Smooth muscle cell (in vitro differentiated cells): ENCODE measurements at regions not wholly inside any gene's neighbourhood (a gene's known extent, or its start where the extent isn't known, plus 50 kb on each side); places are given as distances from the start of the nearest gene placed in this dataset.

Source experiments
- DNase-seq: peaks from one replicate; lab custom pipeline; 2025; ENCODE audit not compliant: unreplicated experiment; lab: John Stamatoyannopoulos, UW
- H2AFZ ChIP-seq: fragments of 200-600 bp; sonication (generic); 2 replicates; pipeline ENCODE4 v1.6.0; 2016; ENCODE audit warnings: antibody characterized with exemption, low read depth, mild to moderate bottlenecking
- H3F3A ChIP-seq: fragments of 200-600 bp; sonication (generic); 2 replicates; pipeline ENCODE4 v1.6.0; 2017; ENCODE audit warnings: antibody characterized with exemption, low read depth
- H3K27ac ChIP-seq: fragments of 200-600 bp; sonication (generic); 2 replicates; pipeline ENCODE4 v1.5.1; 2016; ENCODE audit warnings: low read depth, mild to moderate bottlenecking
- H3K27me3 ChIP-seq: fragments of 200-600 bp; sonication (generic); 2 replicates; pipeline ENCODE4 v1.6.1; 2016; ENCODE audit warnings: low read depth, mild to moderate bottlenecking
- H3K36me3 ChIP-seq: fragments of 200-600 bp; sonication (generic); 2 replicates; pipeline ENCODE4 v1.5.1; 2016; ENCODE audit warnings: low read depth
- H3K4me1 ChIP-seq: fragments of 200-600 bp; sonication (generic); 2 replicates; pipeline ENCODE4 v1.5.1; 2016; ENCODE audit warnings: low read depth
- H3K4me2 ChIP-seq: fragments of 200-600 bp; sonication (generic); 2 replicates; pipeline ENCODE4 v1.6.0; 2016; ENCODE audit warnings: mild to moderate bottlenecking
- H3K4me3 ChIP-seq: fragments of 200-600 bp; sonication (generic); 2 replicates; pipeline ENCODE4 v1.5.1; 2016; ENCODE audit warnings: mild to moderate bottlenecking
- H3K79me2 ChIP-seq: fragments of 200-600 bp; sonication (generic); 2 replicates; pipeline ENCODE4 v1.6.0; 2016; ENCODE audit warnings: low read depth, mild to moderate bottlenecking
- H3K9ac ChIP-seq: fragments of 200-600 bp; sonication (generic); 2 replicates; pipeline ENCODE4 v1.6.0; 2016; ENCODE audit warnings: low read depth
- H3K9me3 ChIP-seq: fragments of 200-600 bp; sonication (generic); replicated peaks from 2 replicates; pipeline ENCODE4 v1.5.1; 2016; ENCODE audit warnings: low read depth
- H4K20me1 ChIP-seq: fragments of 200-600 bp; sonication (generic); 2 replicates; pipeline ENCODE4 v1.6.0; 2016; ENCODE audit warnings: low read depth
- WGBS: methylation state at CpG from one replicate; pipeline ENCODE4 v1.1.7; 2016; ENCODE audit warnings: low lambda C conversion rate; 5-methylcytosine and 5-hydroxymethylcytosine counted together
- TF ChIP-seq, protein P1 (sequence below): fragments of 200-600 bp; sonication (generic); IDR thresholded peaks from 2 replicates; pipeline ENCODE4 v1.5.1; 2017; ENCODE audit warnings: borderline replicate concordance, mild to moderate bottlenecking, antibody characterized with exemption; ENCODE audit not compliant: insufficient read depth, poor library complexity, severe bottlenecking

DNA sequence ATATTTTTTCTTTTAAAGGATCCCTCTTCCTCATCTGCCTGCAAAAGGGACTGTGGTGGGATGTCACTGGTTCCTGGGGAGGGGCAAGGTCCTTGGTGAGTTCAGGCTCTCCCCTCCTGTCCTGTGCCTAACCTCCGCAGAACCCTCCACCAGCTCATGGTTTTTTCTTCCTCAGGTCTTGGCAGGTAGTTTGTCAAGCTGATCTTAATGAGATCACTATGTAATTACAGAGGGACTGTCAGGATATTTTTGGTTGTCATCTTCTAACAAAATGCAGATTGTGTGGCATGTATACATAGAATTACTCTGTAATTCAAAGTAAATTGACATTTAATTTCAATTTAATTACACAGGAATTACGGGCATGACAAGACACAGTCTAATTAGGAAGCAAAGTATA is 150.3 kb upstream of the SEMA6A start:
- Histone ChIP-seq H3K9ac (no peak overlapping the region), H2AFZ (no peak overlapping the region), H3K27ac (no peak overlapping the region), H3K4me2 (no peak overlapping the region), H3K27me3 (peaks cover 5% of the 10 kb centered on the region), H4K20me1 (no peaks in the 10 kb centered on the region), H3K4me3 (no peak overlapping the region), H3K9me3 (no peaks in the 10 kb centered on the region), H3K4me1 (no peaks in the 10 kb centered on the region), H3K79me2 (no peaks in the 10 kb centered on the region), H3F3A (no peaks in the 10 kb centered on the region), H3K36me3 (no peaks in the 10 kb centered on the region)
- TF ChIP-seq, protein P1, sequence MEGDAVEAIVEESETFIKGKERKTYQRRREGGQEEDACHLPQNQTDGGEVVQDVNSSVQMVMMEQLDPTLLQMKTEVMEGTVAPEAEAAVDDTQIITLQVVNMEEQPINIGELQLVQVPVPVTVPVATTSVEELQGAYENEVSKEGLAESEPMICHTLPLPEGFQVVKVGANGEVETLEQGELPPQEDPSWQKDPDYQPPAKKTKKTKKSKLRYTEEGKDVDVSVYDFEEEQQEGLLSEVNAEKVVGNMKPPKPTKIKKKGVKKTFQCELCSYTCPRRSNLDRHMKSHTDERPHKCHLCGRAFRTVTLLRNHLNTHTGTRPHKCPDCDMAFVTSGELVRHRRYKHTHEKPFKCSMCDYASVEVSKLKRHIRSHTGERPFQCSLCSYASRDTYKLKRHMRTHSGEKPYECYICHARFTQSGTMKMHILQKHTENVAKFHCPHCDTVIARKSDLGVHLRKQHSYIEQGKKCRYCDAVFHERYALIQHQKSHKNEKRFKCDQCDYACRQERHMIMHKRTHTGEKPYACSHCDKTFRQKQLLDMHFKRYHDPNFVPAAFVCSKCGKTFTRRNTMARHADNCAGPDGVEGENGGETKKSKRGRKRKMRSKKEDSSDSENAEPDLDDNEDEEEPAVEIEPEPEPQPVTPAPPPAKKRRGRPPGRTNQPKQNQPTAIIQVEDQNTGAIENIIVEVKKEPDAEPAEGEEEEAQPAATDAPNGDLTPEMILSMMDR = no peak
- WGBS = 94% methylated on average over 2 of the region's 2 CpGs
- no peak for DNase-seq

DNA sequence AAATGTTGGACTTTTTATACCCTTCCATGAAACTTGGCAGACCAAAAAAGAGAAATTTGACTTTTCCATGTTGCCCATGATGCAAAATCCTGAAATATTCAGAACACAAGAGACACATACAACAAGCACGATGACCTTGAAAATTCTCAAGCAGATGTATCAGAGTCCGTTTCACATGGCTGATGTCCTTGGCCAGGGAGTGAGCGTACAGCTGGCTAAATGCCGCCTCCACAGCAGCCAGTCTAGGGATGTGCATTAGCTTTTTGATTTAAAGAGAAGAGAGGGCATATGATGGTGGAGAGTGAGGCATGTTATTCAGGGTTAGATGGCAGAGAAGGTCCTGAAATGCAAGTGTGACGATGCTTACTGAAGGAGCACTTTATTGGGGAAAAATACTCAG is 148.0 kb upstream of the SEMA6A start:
- no peaks in the 10 kb centered on the region for H3K4me1 ChIP-seq
- no peaks in the 10 kb centered on the region for H3K79me2 ChIP-seq
- no peak overlapping the region for H3K9ac ChIP-seq
- TF ChIP-seq, protein P1 = no peak
- WGBS = 95% methylated on average over 5 of the region's 5 CpGs
- no peaks in the 10 kb centered on the region for H3K9me3 ChIP-seq
- H3K27me3 ChIP-seq = peaks cover 5% of the 10 kb centered on the region
- H3K4me2 ChIP-seq = no peak overlapping the region
- H4K20me1 ChIP-seq = no peaks in the 10 kb centered on the region
- H2AFZ ChIP-seq = no peak overlapping the region
- H3K36me3 ChIP-seq = no peaks in the 10 kb centered on the region
- DNase-seq = no peak
- H3F3A ChIP-seq = no peaks in the 10 kb centered on the region
- no peak overlapping the region for H3K27ac ChIP-seq
- H3K4me3 ChIP-seq = no peak overlapping the region

GRCh38 chr5:116719106-116719505 is 144.5 kb upstream of the SEMA6A start:
- Histone ChIP-seq H3K27me3 (peaks cover 5% of the 10 kb centered on the region), H2AFZ (no peak overlapping the region), H4K20me1 (no peaks in the 10 kb centered on the region), H3F3A (no peaks in the 10 kb centered on the region), H3K27ac (no peak overlapping the region), H3K9me3 (no peaks in the 10 kb centered on the region), H3K4me1 (no peaks in the 10 kb centered on the region), H3K4me2 (no peak overlapping the region), H3K79me2 (no peaks in the 10 kb centered on the region), H3K9ac (no peak overlapping the region), H3K4me3 (no peak overlapping the region), H3K36me3 (no peaks in the 10 kb centered on the region)
- 71% methylated on average over 2 of the region's 2 CpGs for WGBS
- DNase-seq = no peak
- TF ChIP-seq, protein P1 = no peak

DNA sequence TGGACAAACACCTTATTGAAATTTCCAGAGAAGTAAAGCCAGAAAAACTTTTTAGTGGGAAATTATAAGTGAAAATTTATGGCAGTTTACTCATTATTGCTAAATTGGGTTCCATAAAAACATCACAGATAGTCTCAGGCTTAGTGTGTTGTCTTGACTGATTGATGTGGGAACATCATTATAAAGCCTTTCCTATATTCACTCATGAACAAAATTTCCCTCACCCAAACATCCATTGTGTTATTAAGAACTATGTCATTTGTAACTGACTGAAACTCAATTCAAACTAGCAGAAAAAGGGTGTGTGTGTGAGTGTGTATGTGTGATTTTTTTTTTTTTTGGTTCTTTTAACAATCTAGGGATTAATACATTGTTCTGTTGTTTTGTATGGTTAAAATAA is 143.7 kb upstream of the SEMA6A start:
- no peak overlapping the region for H3K4me3 ChIP-seq
- no peaks in the 10 kb centered on the region for H3K9me3 ChIP-seq
- peaks cover 5% of the 10 kb centered on the region for H3K27me3 ChIP-seq
- DNase-seq = no peak
- H3F3A ChIP-seq = no peaks in the 10 kb centered on the region
- H3K9ac ChIP-seq = no peak overlapping the region
- H3K79me2 ChIP-seq = no peaks in the 10 kb centered on the region
- H3K27ac ChIP-seq = no peak overlapping the region
- no peaks in the 10 kb centered on the region for H4K20me1 ChIP-seq
- TF ChIP-seq, protein P1 = no peak
- H3K4me1 ChIP-seq = no peaks in the 10 kb centered on the region
- no peaks in the 10 kb centered on the region for H3K36me3 ChIP-seq
- H2AFZ ChIP-seq = no peak overlapping the region
- H3K4me2 ChIP-seq = no peak overlapping the region
